HL-60 (cell line): ENCODE measurements at regions not wholly inside any gene's neighbourhood (a gene's known extent, or its start where the extent isn't known, plus 50 kb on each side); places are given as distances from the start of the nearest gene placed in this dataset.

Experiments
- CTCF ChIP-seq: IDR thresholded peaks from one replicate; pipeline ENCODE4 v1.5.1; 2011; ENCODE audit warnings: low read length, control low read depth, inconsistent platforms; ENCODE audit not compliant: insufficient read depth
- REST ChIP-seq: IDR thresholded peaks from 2 replicates; pipeline ENCODE4 v1.6.1; 2012; ENCODE audit warnings: low read depth; ENCODE audit not compliant: insufficient replicate concordance
- SPI1 ChIP-seq: IDR thresholded peaks from 2 replicates; pipeline ENCODE4 v1.6.1; 2012; ENCODE audit warnings: low read depth, mild to moderate bottlenecking, borderline replicate concordance

GRCh38 chr2:184312970-184313369 is 285.4 kb upstream of the ZNF804A start:
- TF ChIP-seq CTCF (no peak), REST (no peak), SPI1 (no peak)
